GM10248 (cell line): ENCODE measurements at regions not wholly inside any gene's neighbourhood (a gene's known extent, or its start where the extent isn't known, plus 50 kb on each side); places are given as distances from the start of the nearest gene placed in this dataset.
"Not testable (repeated sequence)": the region's sequence is repeated elsewhere in the genome, so short reads cannot be mapped to it uniquely, and the experiment has no call there.

ENCODE experiments used
- CTCF ChIA-PET: fragments of 300-600 bp; sonication (Branson Sonifier 250); formaldehyde crosslinking; extraction: SDS; loops from one replicate; lab custom pipeline; 2021; ENCODE audit warnings: antibody characterized with exemption; lab: Yijun Ruan, JAX
- POLR2A ChIA-PET: fragments of 350-650 bp; sonication (Branson Sonifier 250); formaldehyde crosslinking; extraction: SDS; loops from one replicate; lab custom pipeline; 2020; ENCODE audit warnings: antibody characterized with exemption; lab: Yijun Ruan, JAX
- DNase-seq: peaks from one replicate; pipeline ENCODE4 v3.0.0; 2012; ENCODE audit errors: extremely low spot score
- CTCF ChIP-seq: IDR thresholded peaks from 2 replicates; pipeline ENCODE4 v1.5.1; 2012; ENCODE audit warnings: mild to moderate bottlenecking, low read depth; ENCODE audit errors: extremely low read depth, missing control alignments, control extremely low read depth

- no peak for TF ChIP-seq CTCF
- DNase-seq = no peak
- POLR2A ChIA-PET = no interaction called here
- CTCF ChIA-PET = interaction anchor here (1.1 kb wide), 1 partner anchor 9 kb away, joined by 3 read pairs; no protein-coding TSS in a partner anchor
Observed at GRCh38 chr9:87036506-87036905, 89.2 kb upstream of the GAS1 start.

GRCh38 chr9:87039809-87040392 is 92.6 kb upstream of the GAS1 start:
- ChIA-PET POLR2A (no interaction called here), CTCF (no interaction called here)
- no peak for TF ChIP-seq CTCF
- no peak for DNase-seq

GRCh38 chr9:87040410-87041009 is 93.2 kb upstream of the GAS1 start:
- ChIA-PET POLR2A (no interaction called here), CTCF (no interaction called here)
- no peak for DNase-seq
- no peak for TF ChIP-seq CTCF

GRCh38 chr9:87041553-87042235 is 94.4 kb upstream of the GAS1 start:
- POLR2A ChIA-PET, CTCF ChIA-PET, DNase-seq: not testable (repeated sequence)

GRCh38 chr9:87049929-87050608 is 102.8 kb upstream of the GAS1 start:
- CTCF ChIA-PET, POLR2A ChIA-PET, DNase-seq: not testable (repeated sequence)

- TF ChIP-seq CTCF = no peak
- DNase-seq = no peak
- ChIA-PET POLR2A (no interaction called here), CTCF (interaction anchor here (1.3 kb wide), 1 partner anchor 14 kb away, joined by 3 read pairs; no protein-coding TSS in a partner anchor)
Observed at GRCh38 chr9:87054999-87055686, 107.8 kb upstream of the GAS1 start.

GRCh38 chr9:87059772-87060171 is 112.5 kb upstream of the GAS1 start:
- DNase-seq = no peak
- POLR2A ChIA-PET = no interaction called here
- CTCF ChIA-PET = no interaction called here
- TF ChIP-seq CTCF = no peak
